ENCODE measurements at regions not wholly inside any gene's neighbourhood (a gene's known extent, or its start where the extent isn't known, plus 50 kb on each side); places are given as distances from the start of the nearest gene placed in this dataset.
"Not testable (repeated sequence)": the region's sequence is repeated elsewhere in the genome, so short reads cannot be mapped to it uniquely, and the experiment has no call there.

DNA sequence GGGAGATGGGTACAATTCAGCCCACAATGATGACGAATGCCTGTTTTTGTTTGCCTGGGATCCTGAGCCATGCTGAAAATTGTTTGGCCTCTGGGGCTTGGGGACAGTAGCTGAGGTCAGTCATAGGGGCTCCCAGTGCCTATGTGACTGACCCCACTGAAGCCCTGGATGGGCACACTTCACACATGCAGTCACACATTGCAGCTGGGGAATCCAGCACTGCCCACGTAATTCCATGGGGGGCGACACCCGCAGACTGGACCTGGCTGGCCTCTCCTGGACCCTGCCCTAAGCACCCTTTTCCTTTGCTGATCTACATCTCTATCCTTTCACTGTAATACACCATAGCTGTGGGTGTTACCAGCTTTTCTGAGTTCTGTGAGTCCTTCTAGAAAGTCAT lies 295.2 kb upstream of the HS6ST1 start:
- no peak for DNase-seq (ENCODE audit: low read depth in 2 of 2)

DNA sequence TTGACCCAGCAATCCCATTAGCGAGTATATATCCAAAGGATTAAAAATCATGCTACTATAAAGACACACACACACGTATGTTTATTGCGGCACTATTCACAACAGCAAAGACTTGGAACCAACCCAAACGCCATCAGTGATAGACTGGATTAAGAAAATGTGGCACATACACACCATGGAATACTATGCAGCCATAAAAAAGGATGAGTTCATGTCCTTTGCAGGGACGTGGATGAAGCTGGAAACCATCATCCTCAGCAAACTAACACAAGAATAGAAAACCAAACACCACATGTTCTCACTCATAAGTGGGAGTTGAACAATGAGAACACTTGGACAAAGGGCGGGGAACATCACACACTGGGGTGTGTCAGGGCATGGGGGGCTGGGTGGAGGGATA lies 296.2 kb upstream of the HS6ST1 start:
- DNase-seq (ENCODE audit: low read depth in 2 of 2) = not testable (repeated sequence)

GRCh38 chr2:128615571-128615970 lies 296.9 kb upstream of the HS6ST1 start:
- no peak for DNase-seq (ENCODE audit: low read depth in 2 of 2)

DNA sequence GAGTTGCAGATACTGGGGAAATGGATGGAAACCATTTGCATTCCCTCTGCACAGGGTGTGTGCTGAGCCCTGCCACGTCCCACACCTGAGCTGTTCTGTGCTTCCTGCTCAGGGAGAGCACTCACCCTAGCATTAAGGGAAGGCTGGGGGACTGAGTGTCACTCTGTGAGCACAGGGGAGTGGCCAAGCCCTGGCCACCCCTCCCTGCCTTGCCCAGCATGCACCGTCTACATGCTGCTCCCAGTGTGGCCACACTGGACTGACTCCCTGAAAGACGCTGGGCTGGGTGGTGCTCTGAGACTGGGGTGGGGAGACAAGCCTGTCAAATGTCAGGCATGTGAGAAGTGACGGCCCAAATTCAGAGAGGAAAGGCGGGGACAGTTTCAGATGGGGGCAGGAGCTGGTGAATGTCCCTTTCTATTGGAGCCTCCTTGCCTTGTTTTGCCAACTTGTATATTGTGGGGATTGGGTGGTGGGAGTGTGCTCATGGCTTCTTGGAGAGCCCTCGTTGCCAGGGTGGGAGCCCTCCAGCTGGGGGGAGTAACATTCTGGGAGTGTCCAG lies 298.4 kb upstream of the HS6ST1 start:
- no peak for DNase-seq (ENCODE audit: low read depth in 2 of 2)

- no peak for DNase-seq (ENCODE audit: low read depth in 2 of 2)
Measured at GRCh38 chr2:128617661-128618060, 299.0 kb upstream of the HS6ST1 start.

- no peak for DNase-seq (ENCODE audit: low read depth in 2 of 2)
Measured at GRCh38 chr2:128618642-128619041, 300.0 kb upstream of the HS6ST1 start.

DNA sequence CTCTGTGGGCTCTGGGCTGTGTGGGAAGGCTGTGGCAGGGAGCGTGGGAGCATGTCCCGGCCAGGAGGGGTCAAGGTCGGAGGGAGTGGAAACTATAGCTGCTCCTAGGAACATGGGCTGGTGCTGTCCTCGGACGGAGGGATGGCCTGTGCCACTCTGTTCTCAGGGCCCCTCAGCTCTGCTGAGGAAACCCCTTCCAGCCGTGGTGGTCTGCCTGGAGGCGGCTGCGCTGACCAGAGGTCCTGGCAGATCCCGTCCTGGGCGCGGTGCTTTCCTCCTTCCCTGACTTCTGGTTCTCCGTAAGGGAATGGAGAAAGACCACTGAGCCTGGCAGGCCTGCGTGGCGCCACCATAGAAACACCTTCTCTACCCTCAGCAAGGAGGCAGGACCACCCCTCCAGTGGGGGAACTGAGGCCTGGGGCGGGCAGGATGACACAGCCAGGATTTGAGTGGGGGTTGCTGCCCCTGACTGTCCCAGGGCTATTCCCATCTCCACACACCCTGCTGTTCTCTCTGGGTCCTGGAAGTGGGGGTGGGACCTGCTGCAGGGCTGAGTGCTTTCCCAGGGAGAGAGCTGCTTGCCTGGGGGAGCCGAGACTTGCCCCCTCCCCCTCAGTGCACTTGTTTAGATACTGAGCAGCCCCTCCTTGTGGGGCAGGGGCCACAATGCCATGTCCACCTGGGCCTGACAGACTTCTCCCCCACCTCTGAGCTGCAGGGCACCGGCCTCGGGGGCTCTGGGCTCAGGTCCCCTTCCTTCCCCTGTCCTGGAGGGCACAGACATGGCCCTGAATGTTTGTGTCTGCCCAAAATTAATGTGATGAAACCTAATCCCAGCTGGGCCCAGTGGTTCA lies 301.0 kb upstream of the HS6ST1 start:
- no peak for DNase-seq (ENCODE audit: low read depth in 2 of 2)

DNA sequence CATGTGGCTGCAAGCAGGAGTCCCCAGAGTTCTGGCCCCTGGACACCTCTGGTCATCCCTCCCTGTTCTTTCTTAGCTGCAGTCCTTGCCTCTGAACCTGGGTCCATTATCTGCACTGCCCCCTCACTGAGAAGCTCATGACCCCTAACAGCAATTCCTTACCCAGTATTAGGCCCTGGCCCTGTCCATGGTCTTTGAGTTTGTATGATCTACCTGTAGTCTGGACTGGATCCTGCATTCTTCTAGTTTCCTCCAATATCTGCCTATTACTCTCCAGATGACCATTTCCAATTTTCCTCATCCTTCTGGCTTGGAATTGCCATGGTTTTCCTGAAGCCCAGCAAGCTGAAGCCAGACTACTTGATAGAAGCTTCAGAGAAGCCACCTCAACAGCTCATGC lies 302.4 kb upstream of the HS6ST1 start:
- no peak for DNase-seq (ENCODE audit: low read depth in 2 of 2)

DNA sequence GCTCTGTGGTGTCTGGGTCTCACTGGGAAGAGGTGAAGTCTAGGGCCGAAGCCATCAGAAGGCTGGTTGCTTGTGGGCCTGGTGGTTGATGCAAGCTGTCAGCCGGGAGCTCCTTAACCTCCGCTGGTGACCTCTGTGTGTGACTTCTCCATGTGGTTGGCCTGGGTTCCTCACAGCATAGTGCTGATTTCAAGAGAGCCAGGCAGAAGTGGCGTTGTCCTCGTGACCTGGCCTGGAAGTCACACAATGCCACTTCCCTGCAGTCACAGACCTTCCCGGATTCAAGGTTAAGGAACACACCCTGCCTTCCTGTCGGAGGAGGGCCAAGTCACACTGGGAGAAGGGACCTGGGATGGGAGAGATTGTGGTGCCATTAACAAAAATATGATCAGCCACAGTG lies 303.7 kb upstream of the HS6ST1 start:
- DNase-seq (ENCODE audit: low read depth in 2 of 2) = no peak

- DNase-seq (ENCODE audit: low read depth in 2 of 2) = no peak
Measured at GRCh38 chr2:128622955-128623620, 304.4 kb upstream of the HS6ST1 start.

GRCh38 chr2:128623776-128624761 lies 305.4 kb upstream of the HS6ST1 start:
- DNase-seq (ENCODE audit: low read depth in 2 of 2) = no peak

GRCh38 chr2:128624956-128625355 lies 306.3 kb upstream of the HS6ST1 start:
- DNase-seq (ENCODE audit: low read depth in 2 of 2) = no peak

GRCh38 chr2:128625421-128625820 lies 306.8 kb upstream of the HS6ST1 start:
- no peak for DNase-seq (ENCODE audit: low read depth in 2 of 2)

GRCh38 chr2:128625963-128626759 lies 307.5 kb upstream of the HS6ST1 start:
- no peak for DNase-seq (ENCODE audit: low read depth in 2 of 2)

GRCh38 chr2:128626760-128627511 lies 308.3 kb upstream of the HS6ST1 start:
- DNase-seq (ENCODE audit: low read depth in 2 of 2) = no peak

DNA sequence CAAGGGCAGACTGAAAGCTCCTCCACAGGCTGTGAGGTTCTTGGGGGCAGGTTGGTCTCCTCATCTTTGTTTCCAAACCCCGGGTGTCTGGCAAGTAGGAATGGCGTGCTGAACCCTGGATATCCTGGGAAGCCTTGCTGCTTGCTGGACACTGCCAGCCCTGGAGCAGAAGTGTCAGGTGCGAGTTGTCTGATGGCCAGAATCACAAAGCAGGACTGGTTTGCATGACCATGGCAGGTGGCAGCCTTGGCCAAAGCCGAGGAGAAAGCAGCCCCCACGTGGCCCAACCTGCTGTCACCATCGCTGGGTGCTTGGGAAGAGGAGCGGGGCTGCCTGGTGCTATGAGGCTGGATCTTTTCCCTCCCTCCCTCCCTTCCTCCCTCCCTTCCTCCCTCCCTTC lies 309.5 kb upstream of the HS6ST1 start:
- no peak for DNase-seq (ENCODE audit: low read depth in 2 of 2)

- no peak for DNase-seq (ENCODE audit: low read depth in 2 of 2)
Measured at GRCh38 chr2:128628996-128629395, 310.3 kb upstream of the HS6ST1 start.

DNA sequence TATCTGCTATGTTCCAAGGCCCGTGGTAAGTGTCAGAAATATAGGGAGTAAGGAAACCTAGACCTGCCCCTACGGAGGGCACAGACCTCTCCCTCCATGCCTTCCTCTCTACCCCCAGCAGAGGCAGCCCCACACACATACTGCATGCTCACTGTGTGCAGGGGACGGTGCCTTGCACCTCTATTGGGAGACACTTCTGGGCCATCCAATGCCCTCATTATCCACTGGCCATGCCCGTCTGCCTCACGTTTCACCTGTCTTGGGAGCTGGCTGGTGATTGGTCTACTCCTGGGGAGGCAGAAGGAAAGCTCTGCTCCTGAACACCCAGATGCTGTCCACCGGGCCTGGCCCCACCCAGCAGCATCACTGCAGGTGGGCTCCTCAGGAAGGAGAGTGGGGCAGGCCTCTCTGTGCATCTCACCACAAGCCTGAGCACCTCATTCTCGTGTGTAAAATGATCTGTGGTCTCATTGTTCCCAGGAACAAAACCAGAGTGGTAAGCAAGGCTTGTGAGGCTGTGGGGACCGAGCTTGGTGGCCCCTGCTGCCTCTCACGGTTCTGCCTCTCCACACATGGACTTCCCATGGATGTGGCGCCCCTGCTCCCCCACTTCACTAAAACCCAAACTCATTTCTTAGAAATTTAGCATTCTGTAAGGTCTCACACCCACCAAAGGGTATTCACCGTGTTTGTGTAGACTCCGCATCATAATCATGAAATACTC lies 312.5 kb upstream of the HS6ST1 start:
- no peak for DNase-seq (ENCODE audit: low read depth in 2 of 2)

- DNase-seq (ENCODE audit: low read depth in 2 of 2) = no peak
Measured at GRCh38 chr2:128631698-128632500, 313.2 kb upstream of the HS6ST1 start.
